KOPT-K1 (cell line): ENCODE measurements at regions not wholly inside any gene's neighbourhood (a gene's known extent, or its start where the extent isn't known, plus 50 kb on each side); places are given as distances from the start of the nearest gene placed in this dataset.

Source experiments
- H3K27ac ChIP-seq: fragments of 200-600 bp; sonication (generic); 2 replicates; pipeline ENCODE4 v1.5.1; 2016; ENCODE audit warnings: antibody characterized with exemption, mild to moderate bottlenecking, low read depth, low read length; ENCODE audit not compliant: poor library complexity, severe bottlenecking
- H3K36me3 ChIP-seq: fragments of 200-600 bp; sonication (generic); 2 replicates; pipeline ENCODE4 v1.5.1; 2017; ENCODE audit warnings: antibody characterized with exemption, mild to moderate bottlenecking, low read length, moderate library complexity; ENCODE audit not compliant: insufficient read depth
- H3K9me3 ChIP-seq: fragments of 200-600 bp; sonication (generic); 2 replicates; pipeline ENCODE4 v1.5.1; 2017; ENCODE audit warnings: antibody characterized with exemption, low read length, mild to moderate bottlenecking; ENCODE audit not compliant: insufficient read depth, poor library complexity, severe bottlenecking

GRCh38 chr2:176626796-176627195 lies 357.6 kb downstream of the MTX2 start:
- Histone ChIP-seq H3K36me3 (no peaks in the 10 kb centered on the region), H3K27ac (no peak overlapping the region), H3K9me3 (no peaks in the 10 kb centered on the region)

GRCh38 chr2:176628438-176628837 lies 359.2 kb downstream of the MTX2 start:
- Histone ChIP-seq H3K9me3 (no peaks in the 10 kb centered on the region), H3K36me3 (no peaks in the 10 kb centered on the region), H3K27ac (no peak overlapping the region)

- Histone ChIP-seq H3K27ac (no peak overlapping the region), H3K9me3 (no peaks in the 10 kb centered on the region), H3K36me3 (no peaks in the 10 kb centered on the region)
These were observed 364.5 kb downstream of the MTX2 start for GRCh38 chr2:176633754-176634153.

- Histone ChIP-seq H3K36me3 (no peaks in the 10 kb centered on the region), H3K27ac (no peak overlapping the region), H3K9me3 (no peaks in the 10 kb centered on the region)
These were observed 367.2 kb downstream of the MTX2 start for GRCh38 chr2:176636401-176636800.

- no peak overlapping the region for H3K27ac ChIP-seq
These were observed 367.9 kb downstream of the MTX2 start for GRCh38 chr2:176637142-176637485.

GRCh38 chr2:176637486-176638166 lies 368.4 kb downstream of the MTX2 start:
- no peaks in the 10 kb centered on the region for H3K9me3 ChIP-seq
- H3K36me3 ChIP-seq: no peaks in the 10 kb centered on the region
- no peak overlapping the region for H3K27ac ChIP-seq

More at GRCh38 chr2:176637142-176637485, 367.9 kb downstream of the MTX2 start:
- no peaks in the 10 kb centered on the region for H3K9me3 ChIP-seq
- H3K36me3 ChIP-seq: no peaks in the 10 kb centered on the region

GRCh38 chr2:176638167-176639015 lies 369.1 kb downstream of the MTX2 start:
- Histone ChIP-seq H3K9me3 (no peaks in the 10 kb centered on the region), H3K27ac (no peak overlapping the region), H3K36me3 (no peaks in the 10 kb centered on the region)

GRCh38 chr2:176639016-176639343 lies 369.7 kb downstream of the MTX2 start:
- no peak overlapping the region for H3K27ac ChIP-seq
- H3K9me3 ChIP-seq: no peaks in the 10 kb centered on the region
- no peaks in the 10 kb centered on the region for H3K36me3 ChIP-seq

GRCh38 chr2:176639671-176640070 lies 370.4 kb downstream of the MTX2 start:
- Histone ChIP-seq H3K9me3 (no peaks in the 10 kb centered on the region), H3K36me3 (no peaks in the 10 kb centered on the region), H3K27ac (no peak overlapping the region)

- H3K36me3 ChIP-seq: no peaks in the 10 kb centered on the region
- H3K9me3 ChIP-seq: no peaks in the 10 kb centered on the region
- no peak overlapping the region for H3K27ac ChIP-seq
These were observed 372.2 kb downstream of the MTX2 start for GRCh38 chr2:176641436-176641835.

- Histone ChIP-seq H3K36me3 (no peaks in the 10 kb centered on the region), H3K9me3 (no peaks in the 10 kb centered on the region), H3K27ac (no peak overlapping the region)
These were observed 372.8 kb downstream of the MTX2 start for GRCh38 chr2:176642074-176642473.

GRCh38 chr2:176643646-176644045 lies 374.4 kb downstream of the MTX2 start:
- Histone ChIP-seq H3K36me3 (no peaks in the 10 kb centered on the region), H3K27ac (no peak overlapping the region), H3K9me3 (no peaks in the 10 kb centered on the region)

GRCh38 chr2:176645494-176645893 lies 376.3 kb downstream of the MTX2 start:
- no peaks in the 10 kb centered on the region for H3K9me3 ChIP-seq
- H3K36me3 ChIP-seq: no peaks in the 10 kb centered on the region
- H3K27ac ChIP-seq: no peak overlapping the region

- Histone ChIP-seq H3K27ac (no peak overlapping the region), H3K9me3 (no peaks in the 10 kb centered on the region), H3K36me3 (no peaks in the 10 kb centered on the region)
These were observed 376.9 kb downstream of the MTX2 start for GRCh38 chr2:176646033-176646615.

- H3K27ac ChIP-seq: no peak overlapping the region
- H3K36me3 ChIP-seq: no peaks in the 10 kb centered on the region
- no peaks in the 10 kb centered on the region for H3K9me3 ChIP-seq
These were observed 378.3 kb downstream of the MTX2 start for GRCh38 chr2:176647325-176648165.
